ENCODE measurements at regions not wholly inside any gene's neighbourhood (a gene's known extent, or its start where the extent isn't known, plus 50 kb on each side); places are given as distances from the start of the nearest gene placed in this dataset.

DNA sequence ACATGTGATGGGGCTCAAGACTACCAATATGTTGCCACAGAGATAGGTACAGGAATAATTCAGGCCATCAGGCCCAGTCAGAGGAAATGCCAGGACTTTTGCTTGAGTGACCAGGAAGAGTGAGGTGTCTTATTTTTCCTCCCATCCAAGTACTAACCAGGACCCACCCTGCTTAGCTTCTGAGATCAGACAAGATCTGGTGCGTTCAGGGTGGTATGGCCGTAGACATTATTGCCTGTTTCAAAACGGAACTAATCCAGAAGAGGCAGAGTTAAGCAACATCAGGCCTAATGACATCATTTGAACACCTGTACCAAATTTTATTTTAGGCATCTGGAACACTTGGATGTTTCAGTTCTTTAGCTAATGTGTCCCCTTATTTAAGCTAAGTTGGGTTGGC lies 205.5 kb upstream of the POU2AF2 start:
- no peak for DNase-seq

DNA sequence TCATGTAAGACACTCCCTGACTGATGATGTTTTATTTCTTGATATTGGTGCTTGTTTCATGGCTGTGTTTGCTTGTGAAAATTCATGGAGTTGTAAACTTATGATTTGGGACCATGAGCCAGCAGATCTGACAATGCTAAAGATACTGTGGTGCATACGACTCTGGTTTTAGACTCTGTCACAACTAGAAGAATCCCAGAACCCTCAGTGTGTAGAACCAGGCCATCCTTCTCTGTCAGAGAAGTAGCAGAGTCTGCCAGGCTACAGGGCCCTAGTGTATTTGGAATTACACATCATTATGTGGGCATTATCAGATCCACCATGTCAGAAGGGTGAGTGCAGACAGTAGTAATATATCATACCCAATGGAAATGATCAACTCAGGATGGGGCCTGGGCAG lies 209.8 kb upstream of the POU2AF2 start:
- DNase-seq: no peak

DNA sequence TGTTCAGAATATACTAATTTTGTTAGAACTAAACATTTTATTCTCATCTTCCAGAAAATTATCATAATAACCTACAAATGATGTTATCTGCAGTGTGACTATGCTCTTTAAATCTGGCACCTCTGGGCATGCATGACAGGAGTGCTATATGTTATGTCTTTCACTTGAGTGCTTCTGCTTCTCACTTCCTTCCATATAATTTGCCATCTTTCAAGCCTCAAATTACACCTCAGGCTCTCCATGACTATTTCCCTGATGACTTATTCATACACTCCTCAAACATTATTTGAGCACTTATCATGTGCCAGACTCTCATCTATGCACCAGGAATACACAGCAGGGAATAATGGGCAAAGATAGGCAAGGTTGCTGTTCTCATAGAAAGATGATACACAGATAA lies 219.3 kb upstream of the POU2AF2 start:
- no peak for DNase-seq

DNA sequence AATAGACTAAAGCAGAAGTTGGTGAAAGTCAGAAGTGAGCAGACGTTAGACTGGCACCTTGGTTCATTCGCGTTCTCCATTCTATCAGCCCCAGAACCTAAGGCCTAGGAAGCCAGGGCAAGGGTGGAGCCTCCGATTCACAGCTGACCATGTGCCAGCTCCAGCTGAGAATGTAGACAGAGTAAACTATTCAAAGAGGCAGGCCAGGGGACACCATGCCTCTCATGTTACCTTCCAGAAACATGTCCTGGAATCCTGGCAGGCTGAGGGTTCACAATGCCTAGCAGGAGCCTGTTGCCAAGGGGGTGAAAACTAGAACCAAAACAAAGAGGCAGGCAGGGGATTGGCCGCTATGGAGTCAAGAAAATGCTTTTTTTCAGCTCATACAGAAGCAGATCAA lies 224.4 kb upstream of the POU2AF2 start:
- DNase-seq: no peak

DNA sequence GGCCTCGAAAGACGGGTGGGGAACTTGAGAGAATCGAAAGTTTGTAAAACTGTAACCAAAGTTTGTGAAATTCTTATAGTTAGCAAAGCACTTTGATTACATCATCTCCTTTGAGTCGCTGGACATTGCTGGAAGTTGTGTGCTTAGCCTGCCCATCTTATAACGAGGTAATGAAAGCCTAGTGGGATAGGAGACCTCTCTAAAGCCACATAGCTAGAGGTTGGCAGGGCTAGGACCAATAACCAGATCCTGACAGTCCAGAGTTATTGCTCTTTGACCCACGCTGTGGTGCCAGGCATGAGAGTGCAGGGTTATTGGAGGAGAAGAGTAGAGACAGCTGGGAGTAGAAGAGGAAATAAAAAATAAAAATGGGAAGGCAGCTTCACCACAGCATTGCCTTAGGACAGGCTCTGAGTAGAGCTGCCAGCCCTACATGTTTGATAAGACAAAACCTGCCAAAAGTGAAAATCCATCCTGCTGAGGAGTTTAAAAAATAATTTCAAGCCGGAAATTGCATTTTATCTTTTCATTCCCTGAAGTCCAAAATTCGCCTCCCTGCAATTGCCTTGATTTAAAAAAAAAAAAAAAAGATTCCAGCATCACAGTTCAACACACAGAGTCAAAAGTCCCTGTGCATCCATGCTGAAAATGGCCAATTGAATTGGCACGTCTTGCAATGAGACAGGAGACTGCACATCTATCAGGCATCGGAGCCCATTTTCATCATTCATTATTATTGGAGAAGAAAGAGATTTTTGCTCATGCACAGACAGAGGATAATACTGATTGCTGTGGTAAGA lies 225.5 kb upstream of the POU2AF2 start:
- no peak for DNase-seq

DNA sequence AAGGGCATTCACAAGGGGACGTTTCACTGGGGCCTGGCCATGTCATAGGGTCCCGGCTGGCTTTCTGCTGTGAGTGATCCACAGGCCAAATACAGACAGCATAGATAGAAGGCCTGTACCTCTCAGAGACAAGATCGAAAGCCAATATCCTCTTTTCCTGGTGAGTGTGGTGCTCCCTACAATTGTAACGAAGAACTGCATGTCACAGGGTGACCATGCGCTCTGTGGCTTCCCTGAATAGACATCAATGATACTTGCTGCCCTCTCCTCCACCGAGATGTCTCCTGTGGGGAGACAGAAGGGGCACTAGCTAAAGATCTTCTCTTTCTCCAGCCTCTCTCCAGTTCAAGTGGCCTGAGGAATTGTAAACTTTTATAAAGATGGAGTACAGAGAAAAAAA lies 226.1 kb upstream of the POU2AF2 start:
- no peak for DNase-seq

DNA sequence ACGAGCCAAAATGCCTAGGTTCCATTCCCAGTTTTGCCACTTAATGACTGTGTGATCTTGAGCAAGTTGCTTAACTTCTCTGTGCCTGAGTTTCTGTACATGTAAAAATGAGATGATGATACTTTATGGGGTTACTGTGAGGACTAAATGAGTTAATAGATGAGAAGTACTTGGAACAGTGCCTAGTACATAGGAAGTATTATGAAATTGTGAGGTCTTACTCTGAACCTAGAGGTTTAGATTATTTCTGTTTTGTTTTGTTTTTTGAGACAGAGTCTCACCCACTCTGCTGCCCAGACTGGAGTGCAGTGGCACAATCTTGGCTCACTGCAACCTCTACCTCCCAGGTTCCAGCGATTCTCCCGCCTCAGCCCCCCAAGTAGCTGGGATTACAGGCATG lies 227.0 kb upstream of the POU2AF2 start:
- no peak for DNase-seq

DNA sequence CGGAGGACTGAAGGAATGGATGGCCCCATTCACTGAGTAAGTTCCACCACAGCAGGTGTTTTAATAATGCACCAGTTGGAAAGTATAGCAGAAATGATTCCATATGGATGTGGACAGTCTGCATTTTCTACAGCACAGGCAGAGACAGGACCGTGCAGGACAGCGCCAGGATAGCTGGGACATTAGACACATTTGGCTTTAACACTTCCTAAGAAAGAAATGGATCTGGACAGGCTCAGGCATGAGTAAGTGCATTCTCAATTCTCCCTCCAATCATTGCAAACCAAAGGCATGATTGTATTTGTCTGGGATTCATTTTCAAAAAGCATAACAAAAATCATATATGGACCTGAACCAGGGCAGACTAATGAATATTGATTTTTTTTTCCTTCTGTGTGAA lies 233.0 kb upstream of the POU2AF2 start:
- no peak for DNase-seq

DNA sequence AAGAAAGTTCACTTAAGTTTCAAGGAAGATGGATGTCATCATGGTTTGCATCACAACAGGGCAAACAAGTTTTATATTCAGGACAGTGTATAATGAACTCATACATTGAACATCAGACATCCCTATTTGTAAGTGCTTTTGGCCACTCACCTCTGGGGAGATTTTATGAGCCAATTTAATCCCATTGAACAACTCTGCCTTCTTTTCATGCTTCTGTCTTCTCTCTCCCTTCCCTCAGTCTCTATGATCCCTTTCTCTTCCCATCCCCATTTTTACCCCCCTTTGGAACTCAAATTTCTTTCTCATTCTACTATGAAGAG lies 234.3 kb upstream of the POU2AF2 start:
- no peak for DNase-seq

DNA sequence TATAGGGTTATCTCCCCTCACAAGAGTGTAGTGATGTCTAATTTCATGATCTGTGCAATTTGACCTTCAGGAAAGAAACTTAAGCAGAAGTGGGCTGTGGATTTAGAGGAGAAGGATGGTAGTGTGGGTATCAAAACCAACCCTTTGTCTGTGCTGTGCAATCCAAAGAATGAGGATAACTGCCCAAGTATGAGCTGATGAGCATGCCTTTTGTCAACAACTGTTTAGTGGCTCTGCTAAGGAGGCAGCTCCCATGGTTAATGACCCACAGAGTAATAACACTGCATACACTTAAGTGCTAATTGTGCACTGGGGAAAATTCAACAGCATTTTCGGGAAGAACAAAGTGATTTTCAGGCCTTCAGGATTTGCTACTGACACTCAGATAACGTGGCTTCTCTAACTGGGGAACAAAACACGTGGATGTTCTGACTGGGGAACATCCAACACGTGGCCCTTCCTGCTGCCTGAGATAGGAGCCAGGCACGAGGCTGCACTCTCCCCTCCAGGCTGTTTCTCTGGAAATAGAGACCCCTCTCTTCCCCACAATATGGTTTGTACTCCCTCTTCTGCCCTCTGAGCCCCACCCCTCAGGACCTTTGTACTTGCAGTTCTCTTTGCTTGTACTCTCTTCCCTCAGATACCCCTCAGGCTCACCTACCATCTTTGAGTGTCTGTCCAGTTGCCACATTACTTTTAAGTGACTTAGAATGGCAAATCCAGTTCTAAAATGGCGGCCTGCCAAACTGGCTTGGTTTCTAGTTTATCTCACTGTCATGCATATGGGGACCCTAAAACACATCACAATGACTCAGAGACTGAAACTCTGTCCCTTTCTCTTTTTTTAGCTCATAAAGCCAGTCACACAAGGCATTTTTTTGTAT lies 234.9 kb upstream of the POU2AF2 start:
- DNase-seq: peak in 1 of 56 donors; percentile 8

DNA sequence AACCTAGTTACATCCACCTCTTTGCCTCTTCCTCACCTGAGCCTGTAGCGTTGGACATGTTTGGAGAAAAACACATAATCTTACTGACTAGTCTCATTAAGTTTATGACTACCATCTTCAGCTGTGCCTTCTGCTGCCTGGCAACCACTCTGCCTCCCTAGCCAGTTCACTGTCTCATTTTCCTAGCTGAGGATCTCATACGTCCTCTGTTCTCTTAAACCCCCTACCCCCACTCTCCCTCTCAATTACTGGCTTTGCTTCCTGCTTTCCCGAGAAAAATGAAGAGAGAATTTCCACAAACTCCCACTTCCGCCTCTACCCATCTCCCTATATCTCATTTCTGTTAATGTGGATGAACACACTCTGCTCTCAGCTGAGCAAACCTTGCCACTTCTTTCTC lies 239.3 kb upstream of the POU2AF2 start:
- DNase-seq: peak in 1 of 56 donors; percentile 10

DNA sequence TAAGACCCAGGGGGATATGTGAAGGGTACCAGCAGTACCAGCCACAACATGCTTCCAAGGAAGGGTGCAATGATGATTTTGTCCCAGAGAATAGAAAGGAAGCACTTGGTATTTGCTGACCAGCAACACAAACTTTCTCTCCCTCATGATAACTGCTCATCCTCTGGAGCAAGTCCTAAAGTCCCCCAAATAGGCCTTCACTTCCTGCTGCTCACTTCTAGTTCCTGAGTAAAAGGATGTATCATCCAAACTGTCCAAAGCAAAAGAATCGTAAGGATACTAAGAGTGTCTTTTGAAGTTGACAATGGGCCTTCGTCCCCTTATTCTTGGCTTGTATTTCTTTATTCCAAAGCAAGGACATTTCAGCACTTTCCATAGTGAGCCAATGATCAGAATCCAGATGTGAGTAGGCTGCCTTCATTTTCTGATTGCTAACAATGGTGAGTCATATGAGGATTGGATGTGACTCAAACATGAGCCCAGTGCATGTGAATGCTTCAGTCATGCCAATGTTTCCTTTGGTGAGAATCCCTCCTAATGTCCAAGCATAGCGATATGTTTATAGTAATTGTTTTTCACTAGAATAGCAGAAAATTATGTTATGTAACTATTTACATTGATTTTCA lies 243.4 kb upstream of the POU2AF2 start:
- DNase-seq: peak in 2 of 56 donors; percentile 6 to 12

DNA sequence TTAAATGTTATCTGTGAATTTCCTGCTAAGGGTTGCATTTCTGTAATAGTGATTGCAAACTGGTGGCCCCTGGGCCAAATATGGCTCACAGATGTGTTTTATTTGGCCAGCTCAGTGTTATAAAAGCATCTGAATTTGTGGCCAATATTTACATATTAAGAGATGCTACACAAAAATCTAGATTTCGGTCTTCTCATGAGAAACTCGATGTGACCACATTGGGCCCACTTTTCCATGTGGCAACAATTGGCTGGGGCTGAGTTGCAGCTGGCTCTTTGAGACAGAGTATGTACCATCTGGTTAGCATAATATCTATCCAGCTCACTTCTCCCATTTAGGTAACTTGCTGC lies 244.5 kb upstream of the POU2AF2 start:
- DNase-seq: no peak

DNA sequence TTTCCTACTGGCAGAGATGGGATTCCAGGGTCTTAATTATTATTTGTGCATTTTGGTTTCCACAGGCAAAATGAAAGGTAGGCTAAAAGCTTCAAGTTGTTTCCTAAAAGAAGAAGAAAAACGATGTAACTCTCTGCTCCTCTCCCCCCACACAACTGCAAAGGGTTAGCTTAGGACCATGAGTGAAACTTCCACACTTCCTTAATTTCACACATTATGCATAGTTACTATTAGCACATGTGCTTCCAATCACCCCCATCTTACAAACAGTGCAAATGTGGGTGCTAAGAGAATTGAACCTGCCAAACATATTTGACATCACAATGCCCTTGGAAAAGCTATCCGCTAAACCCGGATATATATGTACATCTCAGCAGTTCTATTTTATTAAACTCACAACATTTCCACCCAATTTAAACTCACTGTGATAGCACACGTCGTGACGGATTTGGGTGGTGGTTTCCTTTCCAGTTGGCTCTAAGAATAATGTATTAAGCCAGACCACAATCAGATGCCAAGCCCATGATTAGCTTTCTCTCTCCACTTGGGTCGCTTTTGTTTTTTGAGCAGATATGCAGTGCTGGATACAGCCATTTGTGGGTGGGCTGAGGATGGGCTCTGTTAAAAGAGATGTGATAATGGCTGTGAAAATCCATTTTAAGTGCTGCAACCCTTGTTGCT lies 245.0 kb upstream of the POU2AF2 start:
- DNase-seq: no peak

DNA sequence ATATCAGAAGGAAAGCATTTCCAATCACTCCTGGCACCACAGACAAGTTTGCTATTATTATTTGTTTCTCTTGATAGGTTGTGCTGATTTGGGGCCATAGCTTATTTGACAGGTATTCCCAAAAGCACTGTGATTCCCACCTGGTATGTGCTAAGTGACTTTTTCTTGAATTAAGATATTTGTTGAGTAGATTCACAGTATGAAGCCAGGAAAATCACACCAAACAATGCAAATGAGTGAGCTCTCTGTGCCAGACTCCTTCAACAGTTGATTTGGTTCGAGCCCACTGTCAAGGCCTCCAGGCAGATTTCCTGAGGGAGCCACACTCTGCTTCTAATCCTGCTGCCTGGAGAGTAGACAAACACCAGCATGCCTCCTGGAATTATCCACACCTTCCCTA lies 253.0 kb upstream of the POU2AF2 start:
- DNase-seq: no peak

DNA sequence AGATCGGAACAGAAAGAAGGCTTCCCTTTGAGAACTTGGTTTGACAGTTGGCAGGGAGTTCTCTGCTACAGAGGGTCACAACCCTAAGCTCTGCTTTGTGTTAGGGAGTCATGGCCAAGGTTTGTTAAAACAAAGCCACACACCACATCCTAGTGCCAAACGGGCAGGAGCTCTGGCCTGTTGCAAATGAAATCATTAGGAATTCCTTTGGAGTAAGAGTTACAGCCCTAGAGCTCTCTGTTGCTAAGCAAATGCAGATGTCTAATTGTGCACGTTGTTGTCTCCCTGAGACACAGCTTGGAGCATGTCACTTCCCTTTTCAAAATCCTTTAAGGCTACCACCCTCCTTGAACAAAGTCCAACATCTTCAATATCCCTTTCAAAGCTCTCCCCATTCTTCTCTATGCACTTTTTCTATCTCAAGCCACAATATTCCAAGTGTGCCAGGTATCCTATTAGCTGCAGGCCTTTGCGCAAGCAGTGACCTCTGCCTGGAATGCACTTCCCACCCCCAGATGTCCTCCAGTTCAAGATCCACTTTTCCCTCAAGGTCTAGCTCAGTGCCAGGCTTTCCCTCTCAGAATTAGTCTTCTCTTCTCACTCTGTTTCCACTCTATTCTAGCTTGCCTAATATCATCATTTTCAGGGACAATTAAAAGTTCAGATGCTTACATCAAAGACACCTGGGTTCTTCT lies 253.7 kb upstream of the POU2AF2 start:
- peak in 13 of 56 donors; percentile 1 to 56 (median 18) for DNase-seq

DNA sequence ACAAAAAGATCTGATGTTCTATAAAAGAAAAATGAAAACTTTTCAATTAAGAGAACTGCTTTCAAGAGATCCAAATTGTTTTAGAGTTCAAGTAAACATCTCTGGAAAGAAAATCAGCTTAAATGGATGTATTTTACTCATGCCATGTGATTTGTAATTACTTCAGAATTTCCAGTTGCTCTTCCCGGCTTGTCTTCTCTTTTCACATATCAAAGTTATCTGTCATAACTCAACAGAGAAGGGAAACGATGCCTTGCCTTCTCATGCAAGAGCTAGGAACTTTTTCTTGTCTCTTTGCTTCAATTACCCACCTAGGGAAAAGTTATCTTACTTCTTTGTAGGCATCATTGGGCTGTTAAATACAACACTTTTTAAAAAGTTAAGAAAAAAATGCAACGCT lies 255.2 kb upstream of the POU2AF2 start:
- DNase-seq: no peak

DNA sequence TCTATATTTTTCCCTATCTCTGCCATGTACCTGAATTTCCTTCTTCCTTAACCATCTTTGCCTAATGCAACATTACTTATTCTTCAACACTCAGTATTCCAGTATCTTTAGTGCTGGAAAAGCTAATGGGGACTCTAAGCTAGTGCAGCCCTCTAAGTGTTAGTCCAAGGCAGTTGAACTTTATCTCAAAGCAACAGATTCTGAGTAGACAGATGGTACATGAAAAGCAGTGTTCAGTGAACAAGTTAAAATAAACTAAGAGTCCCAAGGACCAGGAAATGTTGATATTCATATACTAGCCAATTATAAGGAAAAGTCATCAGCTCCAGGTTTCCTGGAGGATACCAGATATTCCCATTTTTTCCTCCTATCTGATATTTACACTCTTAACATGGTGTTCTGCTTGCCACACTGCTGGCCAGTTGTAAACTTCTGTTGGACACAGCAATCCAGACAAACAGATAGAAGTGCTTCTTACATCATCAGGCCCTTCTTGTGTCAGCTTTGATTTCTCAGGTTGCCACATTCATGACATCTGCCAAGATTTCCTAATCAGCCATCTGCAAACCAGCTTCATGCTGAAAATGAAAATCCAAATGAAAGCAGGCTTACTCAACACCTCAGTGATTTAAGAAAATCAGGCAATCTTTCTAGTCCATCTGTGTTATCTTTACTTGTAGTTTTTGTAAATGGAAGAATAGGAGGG lies 255.9 kb upstream of the POU2AF2 start:
- no peak for DNase-seq

DNA sequence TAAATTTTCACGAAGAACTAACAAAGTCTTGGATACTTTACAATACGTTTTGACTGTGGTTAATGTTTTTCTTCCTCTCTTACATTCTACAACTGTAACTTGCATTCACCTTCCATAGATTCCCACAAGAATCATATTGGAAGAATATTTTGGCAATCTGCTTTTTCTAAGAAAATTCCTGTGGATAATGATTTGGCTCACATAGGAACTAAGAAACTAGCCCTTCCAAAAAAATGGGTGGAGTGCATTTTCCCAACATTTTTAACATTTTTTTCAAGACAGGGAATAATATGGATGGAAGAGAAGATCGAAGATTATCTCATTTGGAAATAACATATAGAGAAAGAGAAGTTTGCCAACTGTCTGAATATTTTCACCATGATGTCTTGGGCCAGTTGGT lies 256.9 kb upstream of the POU2AF2 start:
- no peak for DNase-seq

DNA sequence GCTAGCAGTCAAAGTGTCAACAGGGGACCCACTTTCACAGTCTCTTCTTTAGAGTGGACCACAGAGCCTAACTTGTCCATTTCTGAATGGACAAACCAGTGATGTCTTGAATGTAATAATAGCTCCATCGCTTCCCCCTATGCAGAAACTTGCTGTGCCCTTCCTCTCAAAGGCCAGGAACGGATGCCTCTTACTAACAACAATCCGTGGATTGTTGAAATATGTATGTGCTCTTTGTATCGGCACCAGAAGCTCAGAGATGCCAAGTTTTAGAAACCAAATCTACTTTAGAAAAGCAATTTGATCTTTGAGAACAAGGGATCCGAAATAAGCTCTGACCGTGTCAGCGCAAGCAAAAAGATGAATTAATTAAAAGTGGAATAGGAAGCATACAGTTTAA lies 259.5 kb upstream of the POU2AF2 start:
- peak in 1 of 56 donors; percentile 4 for DNase-seq

DNA sequence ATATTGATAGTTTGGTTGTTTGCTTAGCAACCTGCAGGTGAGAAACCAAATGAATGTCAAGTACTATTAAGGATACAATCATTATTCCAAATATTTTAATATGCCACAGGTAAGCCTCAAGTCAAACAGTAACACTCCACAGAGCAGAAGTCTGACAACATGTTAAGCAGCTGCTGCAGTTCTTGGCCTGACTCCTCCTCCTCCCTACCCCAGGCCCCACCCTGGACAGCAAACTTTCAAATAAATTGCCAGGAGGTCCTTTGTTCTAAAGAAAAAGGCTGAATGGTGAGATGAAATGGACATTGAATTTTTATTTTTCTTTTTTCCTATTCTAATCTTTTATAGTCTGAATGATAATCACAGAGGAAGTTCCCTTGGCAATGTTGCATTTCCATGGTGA lies 260.0 kb upstream of the POU2AF2 start:
- no peak for DNase-seq

All from amygdala (tissue), 56 donors.